GM21825 (cell line): ENCODE measurements at regions not wholly inside any gene's neighbourhood (a gene's known extent, or its start where the extent isn't known, plus 50 kb on each side); places are given as distances from the start of the nearest gene placed in this dataset.
"Not testable (repeated sequence)": the region's sequence is repeated elsewhere in the genome, so short reads cannot be mapped to it uniquely, and the experiment has no call there.

Source experiments
- ATAC-seq: cut with Tn5 transposase; IDR thresholded peaks from one replicate; pipeline ENCODE4 v1.9.1; 2021; ENCODE audit warnings: mild to moderate bottlenecking, moderate library complexity; ENCODE audit not compliant: unreplicated experiment

GRCh38 chrX:73963682-73964081 lies 111.2 kb upstream of the XIST start:
- no peak for ATAC-seq

- no peak for ATAC-seq
Observed at GRCh38 chrX:73962948-73963347, 110.4 kb upstream of the XIST start.

- not testable (repeated sequence) for ATAC-seq
Observed at GRCh38 chrX:73961867-73962266, 109.4 kb upstream of the XIST start.

- no peak for ATAC-seq
Observed at GRCh38 chrX:73944563-73944908, 92.0 kb upstream of the XIST start.

- ATAC-seq: peak; percentile 99
Observed at GRCh38 chrX:73943693-73944562, 91.4 kb upstream of the XIST start.

GRCh38 chrX:73940893-73941470 lies 88.5 kb upstream of the XIST start:
- no peak for ATAC-seq

- ATAC-seq: not testable (repeated sequence)
Observed at GRCh38 chrX:73937843-73938242, 85.3 kb upstream of the XIST start.

GRCh38 chrX:73932522-73932921 lies 80.0 kb upstream of the XIST start:
- no peak for ATAC-seq

- no peak for ATAC-seq
Observed at GRCh38 chrX:73930300-73930699, 77.8 kb upstream of the XIST start.

GRCh38 chrX:73922856-73923455 lies 70.4 kb upstream of the XIST start:
- no peak for ATAC-seq

- ATAC-seq: no peak
Observed at GRCh38 chrX:73916931-73917667, 64.6 kb upstream of the XIST start.

- no peak for ATAC-seq
Observed at GRCh38 chrX:73916489-73916888, 64.0 kb upstream of the XIST start.

- ATAC-seq: not testable (repeated sequence)
Observed at GRCh38 chrX:73914792-73915191, 62.3 kb upstream of the XIST start.

- no peak for ATAC-seq
Observed at GRCh38 chrX:73913580-73913979, 61.1 kb upstream of the XIST start.

- ATAC-seq: not testable (repeated sequence)
Observed at GRCh38 chrX:73911946-73912345, 59.4 kb upstream of the XIST start.

- ATAC-seq: not testable (repeated sequence)
Observed at GRCh38 chrX:73905749-73906374, 53.3 kb upstream of the XIST start.

GRCh38 chrX:73903941-73904340 lies 51.4 kb upstream of the XIST start:
- no peak for ATAC-seq
